Omental fat pad (tissue), 3 donors: ENCODE measurements at regions not wholly inside any gene's neighbourhood (a gene's known extent, or its start where the extent isn't known, plus 50 kb on each side); places are given as distances from the start of the nearest gene placed in this dataset.

Source experiments
- ATAC-seq: fragments of 150-250 bp; one replicate; pipeline ENCODE4 v1.9.1; 2016; ENCODE audit warnings: mild to moderate bottlenecking, moderate library complexity; ENCODE audit not compliant: low FRiP score
- DNase-seq: peaks from one replicate; pipeline ENCODE4 v3.0.0-alpha.2; 2019; ENCODE audit warnings: low spot score
- CTCF ChIP-seq, 3 donors: fragments of 450-650 bp; IDR thresholded peaks; one replicate each; pipeline ENCODE4 v1.5.1; 2016 to 2017; ENCODE audit warnings: antibody characterized with exemption in 3 of 3, mild to moderate bottlenecking in 3 of 3, moderate library complexity in 2 of 3

GRCh38 chr14:25620515-25620914 lies 570.6 kb upstream of the STXBP6 start:
- ATAC-seq: no peak
- TF ChIP-seq CTCF (IDR thresholded peaks at IDR 0.05): no peak
- DNase-seq: no peak

GRCh38 chr14:25615174-25615573 lies 565.2 kb upstream of the STXBP6 start:
- no peak for TF ChIP-seq CTCF (IDR thresholded peaks at IDR 0.05)

GRCh38 chr14:25607192-25607591 lies 557.2 kb upstream of the STXBP6 start:
- TF ChIP-seq CTCF (IDR thresholded peaks at IDR 0.05): no peak
- no peak for ATAC-seq
- DNase-seq: no peak

More at GRCh38 chr14:25615174-25615573, 565.2 kb upstream of the STXBP6 start:
- no peak for ATAC-seq
- DNase-seq: no peak

GRCh38 chr14:25602106-25602505 lies 552.2 kb upstream of the STXBP6 start:
- no peak for ATAC-seq
- TF ChIP-seq CTCF (IDR thresholded peaks at IDR 0.05): no peak

GRCh38 chr14:25588751-25589150 lies 538.8 kb upstream of the STXBP6 start:
- no peak for ATAC-seq
- no peak for TF ChIP-seq CTCF (IDR thresholded peaks at IDR 0.05)
- DNase-seq: no peak

More at GRCh38 chr14:25602106-25602505, 552.2 kb upstream of the STXBP6 start:
- no peak for DNase-seq

- ATAC-seq (no peak), DNase-seq (no peak)
- TF ChIP-seq CTCF (IDR thresholded peaks at IDR 0.05): no peak
These were observed 524.8 kb upstream of the STXBP6 start for GRCh38 chr14:25574628-25575325.

GRCh38 chr14:25570483-25570882 lies 520.5 kb upstream of the STXBP6 start:
- no peak for DNase-seq
- no peak for ATAC-seq
- TF ChIP-seq CTCF (IDR thresholded peaks at IDR 0.05): no peak
